Activated CD8-positive, alpha-beta memory T cell treated with anti-CD3 and anti-CD28 coated beads for 36 hours (primary cell): ENCODE measurements at regions not wholly inside any gene's neighbourhood (a gene's known extent, or its start where the extent isn't known, plus 50 kb on each side); places are given as distances from the start of the nearest gene placed in this dataset.

Source experiments
- CTCF ChIA-PET: fragments of 350-600 bp; sonication (Branson Sonifier 250); formaldehyde crosslinking; loops from one replicate; lab custom pipeline; 2021; ENCODE audit warnings: antibody characterized with exemption; lab: Charles Lee
- POLR2A ChIA-PET: fragments of 350-600 bp; sonication (Branson Sonifier 250); formaldehyde crosslinking; loops from one replicate; lab custom pipeline; 2021; ENCODE audit warnings: antibody characterized with exemption; lab: Charles Lee

DNA sequence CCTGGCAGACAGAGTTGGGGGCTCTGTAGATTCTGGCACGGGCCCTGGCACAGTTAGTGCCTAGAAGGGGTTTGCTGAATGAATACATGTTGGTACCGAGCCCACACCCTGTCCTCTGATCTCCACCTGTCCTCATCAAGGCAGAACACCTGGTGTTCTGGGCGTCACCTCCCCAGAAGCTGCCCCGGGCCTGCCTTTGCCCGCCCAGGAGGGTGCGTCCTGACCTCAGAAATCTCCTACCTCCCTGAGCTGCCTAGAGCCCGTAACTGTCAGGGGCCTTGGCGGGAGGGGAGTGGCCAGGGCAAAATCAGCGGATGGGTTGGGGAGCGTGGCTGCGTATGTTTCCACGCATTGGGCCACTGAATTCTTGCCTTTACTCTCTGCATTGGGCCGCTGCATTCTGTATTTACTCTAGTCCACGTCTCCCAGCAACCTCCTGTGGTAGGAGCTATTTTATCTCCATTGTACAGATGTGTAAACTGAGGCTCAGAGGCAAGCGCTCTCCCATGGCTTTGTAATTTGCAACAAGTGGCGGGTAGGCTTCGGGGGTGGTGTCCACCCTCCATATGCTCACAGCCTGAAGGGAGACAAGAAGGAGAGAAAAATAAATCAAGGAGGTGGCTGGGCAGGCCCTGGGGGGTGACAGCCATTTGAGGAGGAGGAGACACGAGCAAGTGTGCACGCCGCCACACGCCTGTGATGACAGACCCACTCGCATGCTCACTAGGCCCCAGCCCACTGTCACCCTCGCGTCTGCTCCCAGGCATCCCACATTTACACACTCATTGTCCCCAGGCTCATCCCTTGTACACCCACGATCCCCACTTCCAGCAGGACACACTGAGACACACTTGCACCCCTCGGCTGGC lies 95.7 kb upstream of the WNT4 start:
- ChIA-PET POLR2A (no interaction called here), CTCF (no interaction called here)

GRCh38 chr1:22239378-22239777 lies 96.5 kb upstream of the WNT4 start:
- ChIA-PET CTCF (no interaction called here), POLR2A (no interaction called here)

DNA sequence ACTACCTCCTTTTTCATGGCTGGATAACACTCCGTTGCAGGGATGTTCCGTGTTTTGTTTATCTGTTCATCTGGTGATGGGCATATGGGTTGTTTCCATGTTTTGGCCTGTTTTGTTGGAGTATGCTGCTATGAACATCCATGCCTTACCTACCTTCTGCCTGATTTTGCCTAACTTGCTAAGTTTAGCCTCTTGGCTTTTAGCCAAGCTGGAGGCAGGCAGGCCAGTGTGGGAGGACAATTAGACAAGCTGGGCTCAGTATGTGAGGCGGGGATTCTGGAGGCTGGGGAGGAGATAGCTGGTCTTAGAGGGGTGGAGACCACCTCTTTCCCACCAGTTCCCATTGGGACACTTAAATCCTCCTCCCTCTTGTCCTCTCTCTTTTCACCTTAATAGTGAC lies 98.4 kb upstream of the WNT4 start:
- ChIA-PET CTCF (no interaction called here), POLR2A (no interaction called here)

- CTCF ChIA-PET: no interaction called here
Observed at GRCh38 chr1:22241811-22242210, 98.9 kb upstream of the WNT4 start.

GRCh38 chr1:22245100-22245650 lies 102.3 kb upstream of the WNT4 start:
- ChIA-PET POLR2A (no interaction called here), CTCF (no interaction called here)

More at GRCh38 chr1:22241811-22242210, 98.9 kb upstream of the WNT4 start:
- POLR2A ChIA-PET: no interaction called here

DNA sequence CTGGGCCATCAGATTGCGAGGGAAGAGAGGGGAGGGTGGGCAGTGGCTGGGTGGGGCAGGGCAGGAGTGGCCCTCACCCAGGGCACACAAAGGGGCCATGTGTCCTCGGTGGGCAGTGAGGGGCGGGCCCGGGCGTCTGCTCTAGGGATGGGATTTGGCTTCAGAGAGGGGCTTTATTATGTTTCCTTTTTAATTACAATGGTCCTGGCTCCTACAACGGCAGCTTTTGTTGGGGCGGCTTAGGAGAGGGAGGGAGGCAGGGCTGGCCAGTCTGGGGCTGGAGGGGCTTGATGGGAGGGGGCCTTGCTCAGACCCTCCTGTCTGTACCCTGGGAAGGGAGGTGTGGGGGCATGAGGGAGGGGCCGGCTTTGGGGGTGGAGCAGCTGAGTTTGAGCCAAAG lies 102.8 kb upstream of the WNT4 start:
- ChIA-PET POLR2A (no interaction called here), CTCF (no interaction called here)

- ChIA-PET POLR2A (no interaction called here), CTCF (no interaction called here)
Observed at GRCh38 chr1:22246755-22247480, 104.0 kb upstream of the WNT4 start.

- CTCF ChIA-PET: no interaction called here
- POLR2A ChIA-PET: no interaction called here
Observed at GRCh38 chr1:22247527-22248245, 104.8 kb upstream of the WNT4 start.

DNA sequence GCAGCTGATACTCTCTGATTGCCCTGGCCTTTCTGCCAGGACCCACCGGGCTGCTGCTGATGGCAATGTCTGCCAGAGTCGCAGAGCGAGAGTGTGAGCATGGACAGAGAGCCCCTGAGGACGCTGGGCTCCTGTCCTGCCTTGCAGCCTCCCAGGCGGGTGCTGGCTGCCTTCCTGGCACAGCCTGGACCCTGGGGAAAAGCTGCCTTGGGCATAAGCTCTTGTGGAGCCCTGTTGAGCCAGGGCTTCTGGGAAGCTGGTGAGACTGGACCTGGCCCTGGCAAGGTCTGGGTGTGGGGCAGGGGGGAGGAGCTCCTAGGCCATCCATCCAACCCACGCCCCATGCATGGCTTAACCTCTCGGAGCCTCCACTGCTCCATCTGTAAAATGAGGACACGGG lies 105.8 kb upstream of the WNT4 start:
- ChIA-PET CTCF (no interaction called here), POLR2A (no interaction called here)

GRCh38 chr1:22249928-22250680 lies 107.2 kb upstream of the WNT4 start:
- POLR2A ChIA-PET: no interaction called here

DNA sequence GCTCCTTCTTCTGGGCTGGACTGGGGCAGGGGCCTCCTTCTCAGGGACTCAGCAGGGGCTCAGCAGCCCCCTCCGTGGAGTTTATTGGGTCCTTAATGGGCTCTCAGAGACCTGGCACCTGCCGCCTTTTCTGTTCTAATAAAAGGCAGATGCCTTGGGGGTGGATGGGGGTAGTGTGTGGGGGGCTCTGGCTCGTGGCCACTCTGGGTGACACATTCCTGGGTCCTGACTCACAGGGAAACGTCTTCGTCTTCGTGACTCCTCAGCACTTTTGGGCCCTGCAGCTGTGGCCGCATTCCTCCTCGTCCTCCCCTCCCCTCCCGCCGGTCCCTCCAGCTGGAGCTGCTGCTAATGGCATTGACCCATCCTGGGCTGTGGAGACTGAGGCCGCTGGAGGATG lies 107.8 kb upstream of the WNT4 start:
- CTCF ChIA-PET: no interaction called here
- POLR2A ChIA-PET: no interaction called here

More at GRCh38 chr1:22249928-22250680, 107.2 kb upstream of the WNT4 start:
- CTCF ChIA-PET: no interaction called here

- ChIA-PET CTCF (no interaction called here), POLR2A (no interaction called here)
Observed at GRCh38 chr1:22252251-22252650, 109.4 kb upstream of the WNT4 start.

GRCh38 chr1:22253012-22253790 lies 110.3 kb upstream of the WNT4 start:
- CTCF ChIA-PET: no interaction called here
- POLR2A ChIA-PET: no interaction called here

DNA sequence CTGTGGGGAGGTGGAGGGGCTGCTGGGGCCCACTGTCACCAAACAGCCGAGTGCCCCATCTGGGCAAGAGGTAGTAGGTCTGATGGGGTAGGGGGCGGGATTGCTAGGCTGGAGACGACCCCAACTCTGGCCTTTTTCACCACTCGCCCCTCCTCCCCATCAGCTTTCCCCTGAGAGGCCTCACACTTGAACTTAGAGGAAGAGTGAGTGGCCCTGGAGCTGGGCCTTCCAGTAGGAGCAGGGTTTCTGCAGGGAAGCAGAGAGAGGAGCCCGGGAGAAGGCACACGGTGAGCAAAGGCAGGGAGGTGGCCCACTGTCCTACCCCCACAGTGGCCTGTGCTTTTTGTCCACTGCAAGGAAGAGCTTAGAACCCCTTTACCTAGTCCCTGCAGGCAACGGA lies 111.9 kb upstream of the WNT4 start:
- ChIA-PET POLR2A (no interaction called here), CTCF (no interaction called here)

DNA sequence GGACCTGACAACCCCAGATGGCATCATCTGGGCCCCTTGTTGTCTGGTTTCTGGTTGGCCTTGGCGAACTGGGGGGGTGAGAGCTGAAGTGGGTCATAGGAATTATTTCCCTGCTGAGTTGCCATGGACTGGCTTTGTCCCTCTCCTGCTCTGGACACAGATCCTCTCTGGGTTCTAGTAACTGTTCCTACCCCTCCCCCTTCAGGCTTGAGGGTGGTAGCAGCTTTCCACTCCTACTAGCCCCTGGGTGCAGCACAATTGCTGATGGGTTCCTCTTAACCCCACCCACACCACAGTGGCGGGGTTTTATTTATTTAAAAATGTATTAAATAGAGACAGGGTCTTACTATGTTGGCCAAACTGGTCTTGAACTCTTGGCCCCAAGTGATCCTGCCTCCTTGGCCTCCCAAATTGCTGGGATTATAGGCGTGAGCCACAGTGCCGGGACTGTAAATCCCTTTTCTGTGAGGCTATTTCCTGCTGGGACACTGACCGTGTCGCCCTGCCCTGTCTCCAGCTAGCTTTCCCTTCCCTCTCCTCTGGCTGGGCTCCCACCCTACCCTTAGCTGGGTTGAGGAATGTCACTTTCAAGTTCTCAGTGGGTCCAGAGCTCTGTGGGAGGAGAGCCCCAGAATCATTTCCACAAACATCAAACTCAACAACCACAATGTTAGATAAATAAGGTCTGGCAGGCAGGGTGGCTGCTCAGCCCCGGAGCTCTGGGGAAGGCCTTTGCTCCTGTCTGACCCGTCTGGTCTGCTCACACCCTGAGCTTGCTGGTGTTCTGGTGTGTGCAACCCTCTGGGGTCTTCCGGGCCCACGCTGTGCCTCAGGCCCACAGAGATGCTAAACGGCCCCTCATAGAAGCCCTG lies 112.7 kb upstream of the WNT4 start:
- CTCF ChIA-PET: no interaction called here

DNA sequence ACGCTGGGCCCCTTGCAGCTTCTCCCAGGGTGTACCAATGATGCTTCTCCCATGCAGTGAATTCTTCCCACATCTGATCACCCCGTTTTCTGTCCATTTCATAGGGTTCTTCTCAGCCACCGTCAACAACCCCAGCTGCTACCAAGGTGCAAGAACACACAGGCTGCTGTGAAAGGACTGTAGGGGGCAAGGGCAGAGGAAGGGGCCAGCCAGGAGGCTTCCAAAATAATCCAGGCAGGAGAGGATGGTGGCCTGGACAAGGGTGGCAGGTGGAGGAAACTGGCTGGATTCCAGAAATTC lies 113.3 kb upstream of the WNT4 start:
- CTCF ChIA-PET: no interaction called here
- POLR2A ChIA-PET: no interaction called here

More for the DNA sequence above, 112.7 kb upstream of the WNT4 start:
- POLR2A ChIA-PET: no interaction called here

GRCh38 chr1:22257290-22258275 lies 114.7 kb upstream of the WNT4 start:
- ChIA-PET POLR2A (interaction anchor here (0.6 kb wide), 1 partner anchor 97 kb away, joined by 3 read pairs; no protein-coding TSS in a partner anchor), CTCF (no interaction called here)
